ENCODE measurements at regions not wholly inside any gene's neighbourhood (a gene's known extent, or its start where the extent isn't known, plus 50 kb on each side); places are given as distances from the start of the nearest gene placed in this dataset.

DNA sequence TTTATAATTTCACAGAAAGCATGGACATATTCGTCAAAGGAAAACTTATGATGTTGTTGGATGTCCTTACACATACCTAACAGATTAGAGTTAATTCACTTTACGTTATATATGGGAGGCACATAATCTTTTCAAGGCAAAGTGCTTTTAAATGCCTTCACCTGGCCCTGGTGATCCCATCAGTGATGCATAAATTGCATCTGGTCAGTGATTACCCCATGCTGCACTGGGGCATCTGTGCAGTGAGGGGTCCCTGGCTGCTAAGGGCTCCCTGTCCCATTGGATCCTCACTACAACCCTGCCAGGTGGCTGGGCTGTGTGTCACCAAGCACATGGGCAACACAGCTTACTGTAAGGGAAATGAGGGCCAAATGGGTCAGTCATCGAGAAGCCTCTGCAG is 441.1 kb downstream of the RPS24 start:
- Histone ChIP-seq H2AFZ (ENCODE audit: low read length) (no peak overlapping the region), H3K4me1 (ENCODE audit: insufficient read depth, low read length, severe bottlenecking) (no peaks in the 10 kb centered on the region), H3K79me2 (ENCODE audit: insufficient read depth, low read length) (no peaks in the 10 kb centered on the region), H3K36me3 (ENCODE audit: insufficient read depth, low read length) (no peaks in the 10 kb centered on the region), H4K20me1 (ENCODE audit: insufficient read depth, low read length) (no peaks in the 10 kb centered on the region), H3K4me2 (ENCODE audit: low read length) (no peak overlapping the region), H3K9me3 (ENCODE audit: low read length) (no peaks in the 10 kb centered on the region), H3K27ac (ENCODE audit: low read depth, low read length, poor library complexity, severe bottlenecking) (no peak overlapping the region), H3K27me3 (ENCODE audit: insufficient read depth, low read length) (no peaks in the 10 kb centered on the region), H3K4me3 (ENCODE audit: low read depth, low read length, poor library complexity, severe bottlenecking) (no peak overlapping the region), H3F3A (ENCODE audit: insufficient read depth, low read length) (no peaks in the 10 kb centered on the region), H3K9me2 (ENCODE audit: low read depth, low read length) (no peaks in the 10 kb centered on the region), H3K9ac (ENCODE audit: low read length) (no peak overlapping the region)
- TF ChIP-seq EZH2 (IDR thresholded peaks at IDR 0.05; ENCODE audit: borderline replicate concordance, low read length) (no peak), CTCF (IDR thresholded peaks at IDR 0.05; ENCODE audit: low read length) (no peak)

DNA sequence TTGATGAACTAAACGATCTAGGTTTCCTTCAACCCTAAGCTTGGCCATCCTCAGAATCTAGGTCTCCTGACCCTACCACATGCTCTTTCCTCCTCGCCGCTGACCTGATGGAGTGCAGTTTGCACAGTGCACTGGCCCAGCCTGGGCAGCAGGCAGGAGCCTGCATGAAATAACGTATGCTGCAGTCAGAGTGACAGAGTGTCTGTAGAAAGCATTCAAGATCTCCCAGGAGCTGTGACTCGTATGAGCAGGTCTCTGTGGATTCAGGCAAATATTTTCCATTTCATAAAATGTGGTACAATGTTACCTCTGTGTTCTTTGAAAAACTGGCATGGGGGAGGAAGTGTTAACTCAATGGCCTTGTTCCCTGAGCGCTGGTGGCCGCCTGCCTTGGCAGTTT is 441.8 kb downstream of the RPS24 start:
- Histone ChIP-seq H2AFZ (ENCODE audit: low read length) (no peak overlapping the region), H3K9me3 (ENCODE audit: low read length) (no peaks in the 10 kb centered on the region), H3K4me1 (ENCODE audit: insufficient read depth, low read length, severe bottlenecking) (no peaks in the 10 kb centered on the region), H3K9ac (ENCODE audit: low read length) (no peak overlapping the region), H3K36me3 (ENCODE audit: insufficient read depth, low read length) (no peaks in the 10 kb centered on the region), H4K20me1 (ENCODE audit: insufficient read depth, low read length) (no peaks in the 10 kb centered on the region), H3K27ac (ENCODE audit: low read depth, low read length, poor library complexity, severe bottlenecking) (no peak overlapping the region), H3K4me3 (ENCODE audit: low read depth, low read length, poor library complexity, severe bottlenecking) (no peak overlapping the region), H3K79me2 (ENCODE audit: insufficient read depth, low read length) (no peaks in the 10 kb centered on the region), H3F3A (ENCODE audit: insufficient read depth, low read length) (no peaks in the 10 kb centered on the region), H3K27me3 (ENCODE audit: insufficient read depth, low read length) (no peaks in the 10 kb centered on the region), H3K4me2 (ENCODE audit: low read length) (no peak overlapping the region), H3K9me2 (ENCODE audit: low read depth, low read length) (no peaks in the 10 kb centered on the region)
- TF ChIP-seq EZH2 (IDR thresholded peaks at IDR 0.05; ENCODE audit: borderline replicate concordance, low read length), result no peak
- no peak for TF ChIP-seq CTCF (IDR thresholded peaks at IDR 0.05; ENCODE audit: low read length)

DNA sequence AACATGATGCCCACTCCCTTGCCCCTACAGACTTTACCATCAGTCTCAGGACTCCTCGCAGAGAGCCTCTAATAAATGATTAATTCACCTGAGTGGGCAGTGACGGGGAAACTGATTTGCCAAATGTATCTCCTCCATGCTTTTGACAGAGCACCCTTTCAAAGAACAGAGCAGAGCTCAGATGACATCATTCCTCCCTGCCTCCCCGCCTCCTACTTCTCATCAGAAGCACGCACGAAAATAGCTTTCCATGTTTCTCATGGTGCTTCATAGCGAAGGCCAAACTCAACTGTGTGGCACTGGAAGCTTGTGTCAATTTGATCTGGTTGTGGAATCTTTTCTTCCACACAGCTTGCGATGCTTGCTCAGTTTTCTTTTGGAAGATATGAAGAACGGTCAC is 442.5 kb downstream of the RPS24 start:
- H3K9me2 ChIP-seq (ENCODE audit: low read depth, low read length), result no peaks in the 10 kb centered on the region
- H2AFZ ChIP-seq (ENCODE audit: low read length), result no peak overlapping the region
- no peak overlapping the region for H3K27ac ChIP-seq (ENCODE audit: low read depth, low read length, poor library complexity, severe bottlenecking)
- no peaks in the 10 kb centered on the region for H3K79me2 ChIP-seq (ENCODE audit: insufficient read depth, low read length)
- H3K9ac ChIP-seq (ENCODE audit: low read length), result no peak overlapping the region
- no peaks in the 10 kb centered on the region for H3K27me3 ChIP-seq (ENCODE audit: insufficient read depth, low read length)
- no peak overlapping the region for H3K4me3 ChIP-seq (ENCODE audit: low read depth, low read length, poor library complexity, severe bottlenecking)
- no peaks in the 10 kb centered on the region for H3K36me3 ChIP-seq (ENCODE audit: insufficient read depth, low read length)
- H3K9me3 ChIP-seq (ENCODE audit: low read length), result no peaks in the 10 kb centered on the region
- H3K4me1 ChIP-seq (ENCODE audit: insufficient read depth, low read length, severe bottlenecking), result no peaks in the 10 kb centered on the region
- H3F3A ChIP-seq (ENCODE audit: insufficient read depth, low read length), result no peaks in the 10 kb centered on the region
- no peaks in the 10 kb centered on the region for H4K20me1 ChIP-seq (ENCODE audit: insufficient read depth, low read length)
- no peak overlapping the region for H3K4me2 ChIP-seq (ENCODE audit: low read length)
- no peak for TF ChIP-seq EZH2 (IDR thresholded peaks at IDR 0.05; ENCODE audit: borderline replicate concordance, low read length)
- TF ChIP-seq CTCF (IDR thresholded peaks at IDR 0.05; ENCODE audit: low read length), result no peak
